ENCODE measurements at regions not wholly inside any gene's neighbourhood (a gene's known extent, or its start where the extent isn't known, plus 50 kb on each side); places are given as distances from the start of the nearest gene placed in this dataset.

DNA sequence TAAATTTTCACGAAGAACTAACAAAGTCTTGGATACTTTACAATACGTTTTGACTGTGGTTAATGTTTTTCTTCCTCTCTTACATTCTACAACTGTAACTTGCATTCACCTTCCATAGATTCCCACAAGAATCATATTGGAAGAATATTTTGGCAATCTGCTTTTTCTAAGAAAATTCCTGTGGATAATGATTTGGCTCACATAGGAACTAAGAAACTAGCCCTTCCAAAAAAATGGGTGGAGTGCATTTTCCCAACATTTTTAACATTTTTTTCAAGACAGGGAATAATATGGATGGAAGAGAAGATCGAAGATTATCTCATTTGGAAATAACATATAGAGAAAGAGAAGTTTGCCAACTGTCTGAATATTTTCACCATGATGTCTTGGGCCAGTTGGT is 256.9 kb upstream of the POU2AF2 start:
- TF ChIP-seq, protein P1, sequence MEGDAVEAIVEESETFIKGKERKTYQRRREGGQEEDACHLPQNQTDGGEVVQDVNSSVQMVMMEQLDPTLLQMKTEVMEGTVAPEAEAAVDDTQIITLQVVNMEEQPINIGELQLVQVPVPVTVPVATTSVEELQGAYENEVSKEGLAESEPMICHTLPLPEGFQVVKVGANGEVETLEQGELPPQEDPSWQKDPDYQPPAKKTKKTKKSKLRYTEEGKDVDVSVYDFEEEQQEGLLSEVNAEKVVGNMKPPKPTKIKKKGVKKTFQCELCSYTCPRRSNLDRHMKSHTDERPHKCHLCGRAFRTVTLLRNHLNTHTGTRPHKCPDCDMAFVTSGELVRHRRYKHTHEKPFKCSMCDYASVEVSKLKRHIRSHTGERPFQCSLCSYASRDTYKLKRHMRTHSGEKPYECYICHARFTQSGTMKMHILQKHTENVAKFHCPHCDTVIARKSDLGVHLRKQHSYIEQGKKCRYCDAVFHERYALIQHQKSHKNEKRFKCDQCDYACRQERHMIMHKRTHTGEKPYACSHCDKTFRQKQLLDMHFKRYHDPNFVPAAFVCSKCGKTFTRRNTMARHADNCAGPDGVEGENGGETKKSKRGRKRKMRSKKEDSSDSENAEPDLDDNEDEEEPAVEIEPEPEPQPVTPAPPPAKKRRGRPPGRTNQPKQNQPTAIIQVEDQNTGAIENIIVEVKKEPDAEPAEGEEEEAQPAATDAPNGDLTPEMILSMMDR (IDR thresholded peaks at IDR 0.05) = no peak
- H3K36me3 ChIP-seq (ENCODE audit: control insufficient read depth, insufficient read depth, low read length) = no peaks in the 10 kb centered on the region
- no peaks in the 10 kb centered on the region for H3K4me1 ChIP-seq (ENCODE audit: control insufficient read depth, insufficient read depth, low read length)
- Mint-ChIP-seq H3K27ac (no peak overlapping the region), H3K27me3 (ENCODE audit: low read depth in 2 of 2) (no peaks in the 10 kb centered on the region), H3K4me1 (no peaks in the 10 kb centered on the region), H3K9me3 (peaks cover 0 to 8% of the 10 kb centered on the region in 2 donors), H3K4me3 (no peak overlapping the region), H3K36me3 (no peaks in the 10 kb centered on the region)
- no CpG with 5 or more reads among the region's 3 CpGs for WGBS (ENCODE audit: insufficient coverage)
- ATAC-seq (no peak), DNase-seq (no peak)
- intact Hi-C loops (cut with micrococcal nuclease) = no loop called here
- H3K27me3 ChIP-seq (ENCODE audit: control insufficient read depth, insufficient read depth, low read length) = no peaks in the 10 kb centered on the region
- no peaks in the 10 kb centered on the region for H3K9me3 ChIP-seq (ENCODE audit: control insufficient read depth, insufficient read depth, low read length)
- no peak overlapping the region for H3K4me3 ChIP-seq (ENCODE audit: low read length)
- no peak overlapping the region for H3K27ac ChIP-seq (ENCODE audit: low read length)

- 98% methylated on average over 4 of the region's 7 CpGs for WGBS (ENCODE audit: insufficient coverage)
- no peak for ATAC-seq
- TF ChIP-seq, protein P1 (IDR thresholded peaks at IDR 0.05) = no peak
These were observed 259.5 kb upstream of the POU2AF2 start for GRCh38 chr11:110986016-110986415.

GRCh38 chr11:110985547-110985946 is 260.0 kb upstream of the POU2AF2 start:
- H3K9me3 ChIP-seq (ENCODE audit: control insufficient read depth, insufficient read depth, low read length) = no peaks in the 10 kb centered on the region
- H3K4me1 ChIP-seq (ENCODE audit: control insufficient read depth, insufficient read depth, low read length) = no peaks in the 10 kb centered on the region
- no peak overlapping the region for H3K4me3 ChIP-seq (ENCODE audit: low read length)
- Mint-ChIP-seq H3K36me3 (no peaks in the 10 kb centered on the region), H3K27ac (no peak overlapping the region), H3K27me3 (ENCODE audit: low read depth in 2 of 2) (no peaks in the 10 kb centered on the region), H3K4me3 (no peak overlapping the region), H3K4me1 (no peaks in the 10 kb centered on the region), H3K9me3 (peaks cover 0 to 8% of the 10 kb centered on the region in 2 donors)
- H3K27me3 ChIP-seq (ENCODE audit: control insufficient read depth, insufficient read depth, low read length) = no peaks in the 10 kb centered on the region
- no peak overlapping the region for H3K27ac ChIP-seq (ENCODE audit: low read length)
- TF ChIP-seq, protein P1 (IDR thresholded peaks at IDR 0.05) = no peak
- intact Hi-C loops (cut with micrococcal nuclease) = no loop called here
- H3K36me3 ChIP-seq (ENCODE audit: control insufficient read depth, insufficient read depth, low read length) = no peaks in the 10 kb centered on the region
- DNase-seq (no peak), ATAC-seq (no peak)

More at GRCh38 chr11:110986016-110986415, 259.5 kb upstream of the POU2AF2 start:
- Histone ChIP-seq H3K4me1 (ENCODE audit: control insufficient read depth, insufficient read depth, low read length) (no peaks in the 10 kb centered on the region), H3K36me3 (ENCODE audit: control insufficient read depth, insufficient read depth, low read length) (no peaks in the 10 kb centered on the region), H3K27me3 (ENCODE audit: control insufficient read depth, insufficient read depth, low read length) (no peaks in the 10 kb centered on the region), H3K9me3 (ENCODE audit: control insufficient read depth, insufficient read depth, low read length) (no peaks in the 10 kb centered on the region), H3K4me3 (ENCODE audit: low read length) (no peak overlapping the region), H3K27ac (ENCODE audit: low read length) (no peak overlapping the region)
- Mint-ChIP-seq H3K36me3 (no peaks in the 10 kb centered on the region), H3K27ac (no peak overlapping the region), H3K4me1 (no peaks in the 10 kb centered on the region), H3K4me3 (no peak overlapping the region), H3K9me3 (peaks cover 0 to 8% of the 10 kb centered on the region in 2 donors), H3K27me3 (ENCODE audit: low read depth in 2 of 2) (no peaks in the 10 kb centered on the region)
- DNase-seq = no peak
- intact Hi-C loops (cut with micrococcal nuclease) = no loop called here

DNA sequence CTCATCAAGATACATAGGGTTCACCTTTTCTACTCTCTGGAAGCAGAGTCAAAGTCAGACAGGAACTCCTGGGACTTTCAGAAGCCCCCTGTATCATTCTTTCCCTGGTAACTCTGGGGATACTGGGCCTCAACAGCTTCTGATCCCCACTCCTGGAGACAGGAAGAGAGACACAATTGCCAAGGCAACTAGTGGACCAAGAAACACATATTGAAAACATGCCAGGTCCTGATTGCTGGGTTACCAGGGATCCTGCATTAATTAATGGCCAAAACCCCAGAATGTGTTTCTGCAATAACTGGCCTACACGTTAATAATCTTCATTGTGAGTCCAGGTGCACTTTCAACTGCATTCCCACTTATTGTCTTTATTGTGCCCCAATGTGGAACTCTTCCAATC is 260.8 kb upstream of the POU2AF2 start:
- DNase-seq = no peak
- WGBS (ENCODE audit: insufficient coverage) = 74% methylated on average over 1 of the region's 1 CpG
- Histone ChIP-seq H3K4me1 (ENCODE audit: control insufficient read depth, insufficient read depth, low read length) (no peaks in the 10 kb centered on the region), H3K27me3 (ENCODE audit: control insufficient read depth, insufficient read depth, low read length) (no peaks in the 10 kb centered on the region), H3K36me3 (ENCODE audit: control insufficient read depth, insufficient read depth, low read length) (no peaks in the 10 kb centered on the region), H3K4me3 (ENCODE audit: low read length) (no peak overlapping the region), H3K9me3 (ENCODE audit: control insufficient read depth, insufficient read depth, low read length) (no peaks in the 10 kb centered on the region), H3K27ac (ENCODE audit: low read length) (no peak overlapping the region)
- Mint-ChIP-seq H3K27ac (no peak overlapping the region), H3K36me3 (peaks cover 2% of the 10 kb centered on the region), H3K9me3 (peaks cover 0 to 10% of the 10 kb centered on the region in 2 donors), H3K4me3 (no peak overlapping the region), H3K4me1 (no peaks in the 10 kb centered on the region), H3K27me3 (ENCODE audit: low read depth in 2 of 2) (no peaks in the 10 kb centered on the region)
- TF ChIP-seq, protein P1 (IDR thresholded peaks at IDR 0.05) = no peak
- no peak for ATAC-seq
- intact Hi-C loops (cut with micrococcal nuclease) = no loop called here
